Astrocyte (in vitro differentiated cells and primary cell): ENCODE measurements at regions not wholly inside any gene's neighbourhood (a gene's known extent, or its start where the extent isn't known, plus 50 kb on each side); places are given as distances from the start of the nearest gene placed in this dataset.

Experiments
- CTCF ChIP-seq: IDR thresholded peaks from 2 replicates; pipeline ENCODE4 v1.5.1; 2011; ENCODE audit warnings: low read depth, mild to moderate bottlenecking, inconsistent platforms, low read length, moderate library complexity; ENCODE audit not compliant: insufficient read depth
- EZH2 ChIP-seq: IDR thresholded peaks from 2 replicates; pipeline ENCODE4 v1.6.1; 2012; ENCODE audit warnings: mild to moderate bottlenecking, low read length, inconsistent platforms; ENCODE audit not compliant: insufficient read depth

DNA sequence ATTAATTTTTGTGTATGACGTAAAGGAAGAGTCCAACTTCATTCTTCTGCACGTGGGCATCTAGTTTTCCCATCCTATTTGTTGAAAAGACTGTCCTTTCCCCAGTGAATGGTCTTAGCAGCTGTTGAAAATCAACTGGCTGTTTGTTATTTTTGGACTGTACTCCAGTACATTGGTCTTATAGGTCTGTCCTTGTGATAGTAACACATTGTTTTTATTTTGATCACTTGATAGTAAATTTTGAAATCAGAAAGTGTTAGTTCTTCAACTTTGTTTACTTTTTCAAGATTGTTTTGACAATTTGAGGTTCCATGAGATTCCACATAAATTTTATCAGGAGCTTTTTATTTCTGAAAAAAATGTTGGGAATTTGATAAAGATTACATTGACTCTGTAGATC lies 280.2 kb upstream of the FOXQ1 start:
- no peak for TF ChIP-seq CTCF
- no peak for TF ChIP-seq EZH2
